SH-SY5Y (cell line): ENCODE measurements at regions not wholly inside any gene's neighbourhood (a gene's known extent, or its start where the extent isn't known, plus 50 kb on each side); places are given as distances from the start of the nearest gene placed in this dataset.

Source experiments
- GATA2 ChIP-seq: IDR thresholded peaks from 2 replicates; pipeline ENCODE4 v1.6.1; 2011; ENCODE audit warnings: mild to moderate bottlenecking, low read depth, low read length
- GATA3 ChIP-seq: IDR thresholded peaks from 2 replicates; pipeline ENCODE4 v1.6.1; 2011; ENCODE audit warnings: low read depth, mild to moderate bottlenecking, low read length, moderate library complexity

GRCh38 chr4:110876866-110877265, 254.0 kb upstream of the PITX2 start:
- no peak for TF ChIP-seq GATA3
- TF ChIP-seq GATA2: no peak

- TF ChIP-seq GATA2: no peak
- no peak for TF ChIP-seq GATA3
These were observed 255.0 kb upstream of the PITX2 start for GRCh38 chr4:110877778-110878370.

DNA sequence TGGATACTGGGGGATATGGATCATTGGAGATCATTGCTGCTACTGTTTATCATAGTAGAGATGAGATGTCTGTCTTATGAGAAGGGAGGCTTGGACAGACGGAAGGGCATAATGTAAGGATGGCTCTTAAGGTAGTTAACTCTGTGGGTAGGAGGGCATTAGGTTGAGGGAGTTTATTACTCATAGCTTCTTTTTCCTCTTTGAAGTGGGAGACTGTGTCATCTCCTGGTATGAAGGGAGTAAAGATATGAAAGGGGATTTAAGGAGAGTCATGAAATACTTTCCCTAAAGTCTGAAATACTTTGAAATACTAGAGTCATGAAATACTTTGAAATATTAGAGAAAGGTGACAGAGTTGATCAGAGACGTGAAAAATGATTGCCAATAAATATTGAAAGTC, 255.5 kb upstream of the PITX2 start:
- TF ChIP-seq GATA2 (no peak), GATA3 (no peak)

GRCh38 chr4:110878956-110879355, 256.1 kb upstream of the PITX2 start:
- no peak for TF ChIP-seq GATA3

DNA sequence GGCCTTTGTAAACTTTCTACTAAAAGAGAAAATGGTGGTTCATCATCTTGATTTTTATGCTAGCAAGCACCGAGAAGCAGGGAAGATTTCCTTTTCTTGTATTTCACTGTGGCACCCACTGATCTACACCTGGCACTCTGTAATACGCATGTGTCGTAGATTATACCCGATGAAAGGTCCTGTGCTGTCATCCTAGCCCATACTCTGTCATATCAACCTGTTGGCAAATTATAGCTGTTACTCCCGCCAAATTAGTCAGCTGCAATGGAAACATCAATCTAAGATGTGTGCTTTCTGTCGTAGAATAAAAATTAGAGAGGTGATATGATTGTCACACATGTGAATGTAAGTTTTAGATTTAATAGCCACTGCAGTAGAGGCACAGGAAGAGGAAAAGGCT, 263.4 kb upstream of the PITX2 start:
- TF ChIP-seq GATA3 (no peak), GATA2 (no peak)

GRCh38 chr4:110886856-110887255, 264.0 kb upstream of the PITX2 start:
- no peak for TF ChIP-seq GATA2
- TF ChIP-seq GATA3: no peak

- no peak for TF ChIP-seq GATA2
- no peak for TF ChIP-seq GATA3
These were observed 274.9 kb upstream of the PITX2 start for GRCh38 chr4:110897784-110898183.

- no peak for TF ChIP-seq GATA2
- no peak for TF ChIP-seq GATA3
These were observed 275.4 kb upstream of the PITX2 start for GRCh38 chr4:110898290-110898689.

DNA sequence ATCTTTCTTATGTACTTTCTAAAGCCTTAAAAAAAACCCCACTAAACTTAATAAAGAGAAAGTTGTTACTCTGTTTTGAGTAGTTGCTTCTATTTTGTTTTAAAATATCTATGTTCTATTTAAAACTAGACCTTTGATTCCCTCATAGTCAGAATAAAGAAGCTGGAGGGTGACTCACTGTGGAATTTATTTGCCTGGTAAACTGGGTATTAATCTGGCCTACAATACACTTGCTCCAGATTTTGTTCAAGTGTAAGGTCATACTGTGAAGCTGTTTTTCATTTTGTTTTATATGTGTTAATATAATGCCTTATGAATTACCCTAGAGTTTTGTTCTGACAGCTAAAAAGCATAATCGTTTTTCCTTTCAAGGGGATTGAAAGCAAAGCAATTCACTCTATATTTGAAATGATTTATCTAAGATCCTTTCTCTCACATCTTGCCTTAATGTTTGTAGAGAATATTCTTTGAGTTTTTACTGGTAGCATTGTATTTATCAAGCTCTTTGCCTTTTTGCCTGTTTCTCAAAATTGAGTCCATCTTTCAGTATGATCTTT, 277.4 kb upstream of the PITX2 start:
- TF ChIP-seq GATA2: no peak
- TF ChIP-seq GATA3: no peak

DNA sequence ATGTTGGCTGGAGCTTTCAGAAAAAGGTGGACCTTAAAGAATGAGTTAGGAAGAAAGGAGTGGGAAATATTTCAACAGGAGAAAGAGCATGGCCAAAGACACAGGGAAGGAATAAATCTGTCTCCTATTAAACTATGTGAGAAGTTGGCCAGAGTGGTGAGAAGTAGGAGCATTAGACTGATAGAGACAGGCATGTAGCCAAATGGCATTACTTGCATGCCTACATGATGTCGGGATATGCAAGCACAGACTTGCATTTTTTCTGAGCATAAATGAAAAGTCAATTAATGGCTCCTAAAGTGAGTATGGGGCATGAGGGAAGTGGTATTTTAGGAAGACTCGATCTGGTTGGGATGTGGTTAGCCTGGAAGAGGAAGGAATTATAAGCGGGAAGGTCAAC, 279.6 kb upstream of the PITX2 start:
- TF ChIP-seq GATA3 (no peak), GATA2 (no peak)

DNA sequence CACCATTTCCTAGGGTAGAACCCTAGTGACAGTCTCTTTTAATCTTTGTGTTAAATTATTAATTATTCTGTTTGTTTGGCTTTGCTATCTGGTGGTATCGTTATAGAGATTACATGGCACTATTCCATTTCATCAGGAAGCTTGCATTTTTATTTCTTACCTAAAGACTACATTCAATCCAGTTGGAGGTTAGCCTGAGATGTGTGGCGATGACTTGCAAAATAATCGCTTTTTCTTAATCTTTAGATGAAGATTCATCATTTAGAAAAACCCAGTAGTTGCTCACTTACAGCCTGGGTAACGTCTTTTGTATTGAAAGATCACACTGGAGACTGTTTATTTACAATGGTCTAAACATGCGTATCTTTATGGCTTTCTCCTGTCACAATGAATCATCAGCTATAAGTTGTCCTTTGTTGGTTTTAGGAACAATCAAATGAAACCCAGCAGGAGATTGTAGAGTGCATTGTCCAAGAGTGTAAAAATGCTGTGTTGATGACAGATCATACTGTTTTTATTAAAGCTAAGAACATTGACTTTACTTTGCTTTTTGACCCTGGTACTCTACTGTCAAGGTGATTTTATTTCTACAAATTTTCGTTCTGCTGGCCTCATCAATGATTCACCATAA, 281.7 kb upstream of the PITX2 start:
- no peak for TF ChIP-seq GATA3
- no peak for TF ChIP-seq GATA2

DNA sequence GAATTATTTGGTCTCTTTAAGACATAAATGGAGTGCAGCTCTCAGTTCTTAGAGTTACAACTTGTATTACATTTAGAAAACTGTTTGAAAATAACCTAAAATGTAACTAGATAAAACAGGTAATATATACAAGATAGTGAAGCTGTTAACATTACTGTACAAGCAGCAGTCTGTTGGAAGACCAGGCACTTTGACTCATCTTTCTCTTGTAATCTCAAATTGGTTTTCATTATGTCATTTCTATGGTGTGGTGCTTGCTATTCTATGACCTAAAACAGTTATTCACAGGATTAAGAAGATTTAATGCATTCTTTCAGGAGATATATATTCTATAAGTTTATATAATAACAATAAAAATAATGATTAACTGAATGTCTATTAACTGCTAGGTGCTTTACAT, 282.5 kb upstream of the PITX2 start:
- TF ChIP-seq GATA3: no peak
- no peak for TF ChIP-seq GATA2

GRCh38 chr4:110907801-110908313, 285.0 kb upstream of the PITX2 start:
- TF ChIP-seq GATA3 (no peak), GATA2 (no peak)

DNA sequence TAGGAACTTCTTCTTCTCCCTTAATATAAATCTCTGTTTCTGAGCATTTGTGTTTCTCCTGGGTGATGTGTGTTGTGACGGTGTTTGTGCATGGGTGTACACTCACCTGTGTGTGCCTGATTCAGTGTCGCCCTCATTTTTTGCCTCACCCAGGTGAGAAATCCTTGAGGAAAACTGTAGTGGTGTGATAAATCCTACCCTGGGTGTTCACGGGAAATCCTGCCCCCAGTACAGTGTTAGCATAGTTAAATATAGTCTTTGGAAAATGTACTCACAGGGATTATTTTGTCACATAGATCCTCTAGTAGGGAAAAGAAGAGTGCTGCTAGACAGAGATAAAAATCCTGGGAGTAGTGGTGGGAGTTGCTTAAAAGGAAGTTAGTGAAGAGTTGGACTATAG, 291.9 kb upstream of the PITX2 start:
- no peak for TF ChIP-seq GATA3
- no peak for TF ChIP-seq GATA2

- TF ChIP-seq GATA3: no peak
- no peak for TF ChIP-seq GATA2
These were observed 292.4 kb upstream of the PITX2 start for GRCh38 chr4:110915301-110915700.

DNA sequence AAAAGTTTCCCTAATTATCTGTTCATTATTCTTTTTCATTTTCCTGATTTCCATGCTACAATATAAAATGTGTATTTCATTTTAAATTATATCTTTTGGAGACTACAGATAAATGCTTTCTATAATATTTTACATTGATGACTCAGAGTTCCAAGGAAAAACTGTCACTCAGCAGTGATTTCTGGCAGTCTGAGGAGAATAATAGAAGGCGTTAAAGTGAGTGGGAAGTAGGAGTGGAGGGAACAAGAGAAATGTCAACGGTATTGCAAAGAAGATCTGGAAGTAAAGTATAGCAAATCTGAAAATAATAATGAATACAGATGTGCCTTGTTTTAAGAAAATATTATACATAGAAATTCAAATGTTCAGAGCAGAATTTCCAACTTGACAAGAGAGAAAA, 293.6 kb upstream of the PITX2 start:
- no peak for TF ChIP-seq GATA2
- no peak for TF ChIP-seq GATA3
